NCI-H1694 treated with DMSO at 0.1 percent for 48 hours (cell line): ENCODE measurements at regions not wholly inside any gene's neighbourhood (a gene's known extent, or its start where the extent isn't known, plus 50 kb on each side); places are given as distances from the start of the nearest gene placed in this dataset.
A peak's percentile ranks its signal among the peaks of the same experiment; 100 is the strongest.

Source experiments
- DNase-seq: peaks from one replicate; lab custom pipeline; 2025; lab: John Stamatoyannopoulos, UW

DNA sequence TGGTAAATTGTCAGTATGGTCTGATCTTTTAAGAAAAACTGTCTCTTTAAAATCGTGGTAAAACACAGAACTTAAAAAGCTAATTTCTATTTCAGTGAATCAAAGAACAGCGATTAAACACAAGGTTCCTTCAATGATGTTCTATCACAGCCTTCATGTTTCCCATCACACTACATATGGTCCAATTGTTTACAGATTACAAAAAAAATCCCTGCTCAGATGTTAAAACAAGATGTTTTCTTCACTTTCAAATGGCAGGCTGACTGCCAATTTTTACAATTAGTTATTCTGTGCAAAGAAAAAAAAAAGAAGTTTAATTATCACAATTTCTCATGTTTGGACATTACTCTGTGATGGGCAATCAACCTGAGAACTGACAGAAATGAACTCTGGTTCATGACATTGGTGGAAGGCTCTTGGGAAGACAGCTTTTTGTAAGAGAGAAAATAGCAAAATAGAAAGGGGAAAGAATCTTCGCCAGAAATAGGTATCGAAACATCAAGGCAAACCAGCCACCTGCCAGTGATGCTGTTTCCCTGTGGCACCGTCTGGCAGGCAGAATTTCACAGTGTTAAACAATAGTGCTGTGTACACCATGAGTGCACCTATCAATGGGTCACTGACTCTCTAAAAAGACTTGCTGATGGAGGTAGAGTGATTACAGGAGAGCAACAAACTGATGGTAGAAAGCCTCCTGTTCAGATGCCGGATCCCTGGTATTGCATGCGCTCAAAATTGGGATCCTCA is 1020.0 kb upstream of the ARRDC3 start:
- DNase-seq, result peak; percentile 69

GRCh38 chr5:92402045-92402444 is 1018.9 kb upstream of the ARRDC3 start:
- no peak for DNase-seq

DNA sequence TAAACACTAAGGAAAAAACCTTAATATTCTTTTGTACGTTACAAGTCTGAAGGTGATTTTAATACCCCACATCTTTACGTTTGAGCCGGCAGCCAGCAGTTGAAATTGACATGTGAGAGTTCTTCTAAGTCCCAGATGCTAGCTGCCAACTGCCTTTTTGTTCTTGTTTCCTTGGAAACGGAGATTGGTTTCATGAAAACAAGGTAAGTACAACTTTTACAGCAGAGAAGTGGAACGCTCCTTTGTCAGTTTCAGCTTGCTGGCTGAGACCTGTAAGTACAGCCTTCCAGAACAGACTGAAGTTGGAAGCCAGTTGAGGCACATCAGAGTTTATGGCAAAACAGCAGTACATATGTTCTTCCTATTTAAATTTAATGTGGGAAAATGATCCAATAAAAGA is 1018.4 kb upstream of the ARRDC3 start:
- peak; percentile 20 for DNase-seq

- no peak for DNase-seq
Measured at GRCh38 chr5:92394936-92395335, 1011.8 kb upstream of the ARRDC3 start.

GRCh38 chr5:92390657-92391056 is 1007.5 kb upstream of the ARRDC3 start:
- no peak for DNase-seq

DNA sequence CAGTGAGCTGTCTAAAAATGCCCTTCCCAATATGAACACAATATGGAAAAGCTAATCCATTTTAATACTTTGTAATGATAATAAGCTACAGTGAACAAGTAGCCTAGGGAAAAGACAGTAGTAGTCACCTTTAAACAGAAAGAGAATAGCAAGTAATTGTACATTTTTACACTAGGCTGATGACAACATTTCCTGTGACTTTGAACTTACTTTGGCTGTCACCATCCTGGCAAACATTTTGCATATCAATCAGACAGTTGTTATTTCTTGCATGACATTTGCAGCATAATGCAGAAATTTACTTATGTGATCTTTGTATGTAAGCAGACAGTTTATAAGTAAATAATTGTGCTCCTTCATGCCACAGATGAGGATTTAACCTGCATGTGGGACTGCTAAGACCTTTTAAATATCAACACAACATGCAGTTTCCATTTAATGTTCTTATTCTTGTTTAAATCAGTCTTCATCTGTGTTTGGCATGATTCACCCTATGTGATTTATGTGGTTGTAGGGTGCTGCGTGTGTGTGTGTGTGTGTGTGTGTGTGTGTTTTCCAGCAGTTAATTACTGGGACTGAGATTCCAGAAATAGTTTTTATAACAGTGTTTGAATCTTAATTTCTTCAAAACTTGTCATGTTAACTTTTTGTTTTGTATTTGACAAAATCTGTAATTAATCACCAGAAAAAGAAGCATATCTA is 997.1 kb upstream of the ARRDC3 start:
- DNase-seq, result no peak

DNA sequence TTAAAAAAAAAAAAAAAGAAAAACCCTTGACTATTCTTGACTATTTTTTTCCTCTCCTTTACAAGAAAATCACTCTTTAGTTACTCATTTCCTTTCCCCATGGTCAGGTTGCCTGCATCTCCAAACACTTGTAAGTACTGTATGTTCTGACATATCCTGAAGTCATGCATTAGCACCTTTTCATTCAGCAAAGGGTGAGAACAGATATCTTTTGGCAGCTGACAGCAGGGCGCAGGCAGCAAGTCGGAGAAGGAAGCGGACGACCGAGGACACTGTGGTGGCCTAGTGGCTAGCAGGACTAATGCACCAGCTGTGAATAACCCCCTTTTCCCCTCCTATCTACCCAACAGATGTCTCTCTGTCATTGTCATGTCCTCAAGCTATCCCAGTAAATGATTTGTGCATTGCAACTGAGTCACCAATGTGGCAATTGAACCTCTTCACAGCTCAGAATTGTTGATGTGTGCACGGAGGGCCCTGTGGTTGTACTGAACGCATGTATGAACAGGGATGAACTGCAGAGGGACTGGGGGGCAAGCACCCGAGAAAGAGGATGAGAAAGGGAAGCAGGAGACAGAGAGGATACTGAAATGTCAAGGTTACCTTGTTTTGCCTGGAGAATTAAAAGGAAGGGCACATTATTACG is 996.0 kb upstream of the ARRDC3 start:
- no peak for DNase-seq

DNA sequence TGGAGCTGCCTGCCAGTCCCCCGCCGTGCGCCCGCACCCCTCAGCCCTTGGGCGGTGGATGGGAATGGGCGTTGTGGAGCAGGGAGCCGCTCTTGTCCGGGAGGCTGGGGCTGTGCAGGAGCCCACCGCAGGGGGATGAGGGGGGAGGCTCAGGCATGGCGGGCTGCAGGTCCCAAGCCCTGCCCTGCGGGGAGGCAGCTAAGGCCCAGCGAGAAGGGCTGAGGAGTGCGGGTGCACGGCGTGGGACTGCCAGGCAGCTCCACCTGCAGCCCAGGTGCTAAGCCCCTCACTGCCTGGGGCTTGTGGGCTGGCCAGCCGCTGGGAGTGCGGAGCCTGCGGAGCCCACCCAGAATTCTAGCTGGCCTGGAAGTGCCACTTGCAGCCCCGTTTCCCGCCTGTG is 991.7 kb upstream of the ARRDC3 start:
- DNase-seq, result no peak

GRCh38 chr5:92372766-92373165 is 989.6 kb upstream of the ARRDC3 start:
- DNase-seq, result no peak

DNA sequence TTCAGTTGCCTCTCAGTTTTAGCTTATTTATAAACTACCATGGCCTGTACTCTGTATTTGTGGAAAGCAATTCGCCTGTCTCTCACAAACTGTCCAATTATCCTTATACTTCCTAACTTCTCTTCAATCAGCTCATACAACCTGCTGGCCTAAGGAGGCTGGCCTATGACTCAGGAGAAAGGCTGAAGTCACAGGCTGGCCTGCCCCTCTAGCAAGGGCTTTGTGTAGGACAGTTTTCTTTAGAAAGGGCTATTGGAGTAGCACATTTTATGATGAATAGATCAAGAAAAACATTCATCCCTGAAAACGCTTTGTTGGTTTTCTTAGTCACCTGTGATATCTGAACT is 988.7 kb upstream of the ARRDC3 start:
- DNase-seq, result no peak

- no peak for DNase-seq
Measured at GRCh38 chr5:92371171-92371888, 988.2 kb upstream of the ARRDC3 start.

DNA sequence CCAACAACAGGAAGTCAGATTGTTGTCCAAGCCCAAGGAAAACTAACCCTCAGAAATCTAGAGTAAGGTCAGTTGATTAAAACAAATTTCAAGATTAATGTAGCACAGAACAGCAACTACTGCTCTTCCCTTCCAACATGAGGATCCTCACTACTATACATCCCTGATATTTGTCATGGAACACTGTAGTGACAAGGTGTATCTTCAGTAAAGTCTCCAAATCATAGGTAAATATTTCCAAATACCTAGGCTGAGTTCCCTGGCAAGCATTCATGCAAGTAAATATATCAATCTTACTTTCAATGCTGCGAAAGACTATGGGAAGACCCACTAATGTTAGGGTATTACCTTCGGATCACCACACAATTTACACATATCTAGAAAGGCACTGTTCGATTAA is 986.9 kb upstream of the ARRDC3 start:
- no peak for DNase-seq

- no peak for DNase-seq
Measured at GRCh38 chr5:92369587-92369986, 986.5 kb upstream of the ARRDC3 start.

GRCh38 chr5:92364986-92365550 is 982.0 kb upstream of the ARRDC3 start:
- no peak for DNase-seq

DNA sequence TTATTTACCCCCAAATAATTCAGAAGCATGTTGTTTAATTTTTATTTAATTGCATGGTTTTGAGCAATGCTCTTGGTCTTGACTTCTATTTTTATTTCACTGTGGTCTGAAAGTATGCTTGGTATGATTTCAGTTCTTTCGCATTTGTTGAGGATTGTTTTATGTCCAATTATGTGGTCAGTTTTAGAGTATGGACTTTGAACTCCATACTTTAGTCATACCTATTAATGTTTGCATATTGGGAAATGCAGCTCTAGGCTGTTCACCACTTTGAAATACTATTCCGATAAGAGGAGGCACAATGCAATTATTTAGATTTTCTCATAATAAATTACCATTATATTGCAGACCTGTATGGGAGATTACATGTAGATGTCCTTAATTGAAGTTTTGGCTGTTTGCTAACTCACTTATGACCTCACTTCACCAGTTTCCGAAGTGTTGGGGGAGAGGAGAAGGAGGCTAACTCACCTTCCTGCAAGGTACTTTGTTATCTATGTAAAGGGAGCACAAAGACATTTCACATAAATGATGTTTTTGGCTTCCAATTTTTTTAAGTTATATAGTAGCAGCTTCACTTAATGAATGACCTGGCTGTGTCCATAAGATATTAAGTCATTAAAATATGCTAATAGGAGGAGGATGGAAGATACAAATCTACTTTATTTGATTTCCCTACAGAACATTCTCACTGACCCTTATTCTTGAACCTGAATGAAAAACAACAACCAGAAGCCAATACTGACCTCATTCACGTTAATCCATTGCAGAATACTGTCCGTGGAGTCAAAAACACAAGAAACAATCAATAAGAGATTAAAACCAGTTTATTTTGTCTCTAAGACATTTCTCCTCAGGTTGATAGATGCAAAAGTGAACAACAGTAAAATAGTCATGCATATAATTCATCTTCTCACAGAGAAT is 970.3 kb upstream of the ARRDC3 start:
- no peak for DNase-seq

GRCh38 chr5:92337772-92338234 is 954.7 kb upstream of the ARRDC3 start:
- no peak for DNase-seq

DNA sequence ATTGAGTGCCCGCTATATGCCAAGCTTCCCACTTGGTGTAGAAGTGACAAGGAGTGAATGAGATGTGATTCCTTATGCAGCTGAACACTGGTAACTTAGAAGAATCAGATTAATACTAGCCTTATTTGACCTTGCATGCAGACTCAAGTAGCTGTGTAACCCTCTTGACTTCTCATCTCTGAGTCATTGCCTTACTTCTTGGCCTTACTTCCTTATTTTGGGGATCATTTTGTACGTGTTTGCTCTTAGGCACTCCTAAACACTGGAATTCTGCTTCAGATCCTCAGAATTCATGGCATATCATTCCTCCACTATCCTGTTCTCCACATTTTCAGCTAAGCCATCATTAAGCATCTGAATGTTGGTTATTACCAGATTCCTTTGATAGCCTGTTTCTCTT is 948.9 kb upstream of the ARRDC3 start:
- DNase-seq, result no peak

- no peak for DNase-seq
Measured at GRCh38 chr5:92330365-92330764, 947.2 kb upstream of the ARRDC3 start.

DNA sequence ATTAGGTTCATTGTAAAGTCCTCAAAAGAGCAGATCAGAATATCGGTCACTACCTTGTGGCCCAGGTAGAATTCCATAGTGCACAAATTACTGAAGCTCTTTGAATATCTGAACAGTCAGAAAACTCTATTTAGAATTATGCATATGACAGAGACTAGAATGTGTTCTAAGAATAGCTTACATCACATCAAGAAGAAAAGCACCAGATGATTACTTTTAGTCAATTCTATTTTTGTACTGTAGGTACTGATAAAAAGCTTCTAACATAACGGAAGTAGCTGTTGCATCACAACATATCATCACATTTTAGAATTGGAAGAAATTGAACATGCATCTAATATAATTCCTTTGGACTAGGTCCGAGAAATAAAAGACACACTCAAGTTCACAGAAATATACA is 946.6 kb upstream of the ARRDC3 start:
- no peak for DNase-seq

DNA sequence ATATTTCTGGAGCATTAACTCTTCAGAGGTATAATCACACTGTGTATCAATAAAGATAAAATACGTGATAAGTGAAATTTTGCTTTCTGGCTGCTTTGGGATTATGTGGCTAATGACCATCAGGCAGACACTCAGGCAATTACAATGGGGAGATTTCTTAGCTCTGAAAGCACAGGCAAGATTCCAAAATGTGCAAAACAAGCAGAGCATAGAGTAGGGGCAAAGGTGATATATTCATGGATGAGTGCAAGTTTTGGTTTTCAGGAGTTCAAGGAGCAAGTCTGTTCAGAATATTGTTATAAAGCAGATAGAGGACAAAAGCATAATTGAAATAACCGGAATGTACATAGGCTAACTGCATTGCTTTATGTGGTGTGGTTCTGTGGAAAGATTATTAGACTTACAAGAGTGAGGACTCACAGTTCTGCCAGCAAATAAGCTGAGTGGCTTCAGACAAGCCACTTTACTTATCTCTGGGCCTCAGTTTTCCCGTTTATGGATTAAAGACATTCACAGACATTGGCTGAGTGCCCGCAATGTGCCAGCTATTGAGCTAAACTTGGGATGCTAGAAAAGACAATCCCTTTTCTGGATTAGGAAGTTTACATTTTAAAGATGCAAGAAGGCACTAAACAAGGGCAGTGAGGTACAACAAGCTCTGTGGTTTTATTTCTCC is 945.6 kb upstream of the ARRDC3 start:
- no peak for DNase-seq

- DNase-seq, result no peak
Measured at GRCh38 chr5:92320446-92320845, 937.3 kb upstream of the ARRDC3 start.
